ENCODE measurements at regions not wholly inside any gene's neighbourhood (a gene's known extent, or its start where the extent isn't known, plus 50 kb on each side); places are given as distances from the start of the nearest gene placed in this dataset.

DNA sequence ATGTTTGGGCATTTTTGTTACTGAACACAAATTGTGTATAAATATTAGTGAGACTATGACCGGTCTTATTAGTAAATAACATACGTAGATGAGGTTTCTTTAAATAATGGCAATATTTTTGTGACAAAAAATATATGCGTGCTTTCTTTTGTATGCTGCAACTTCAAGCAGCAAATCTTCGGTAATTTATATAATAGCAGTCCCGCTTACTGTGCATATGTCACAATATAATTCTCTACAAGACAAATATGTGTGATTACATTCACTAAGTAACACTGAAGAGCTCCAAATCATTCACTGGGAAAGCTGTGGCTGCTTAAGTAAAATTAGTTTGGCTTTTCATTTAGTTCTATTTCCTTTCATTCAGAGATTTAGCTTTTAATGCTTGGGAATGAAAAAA lies 376.0 kb downstream of the CYLC2 start:
- dilution Hi-C loops (cut with MboI; ENCODE audit: extremely low pct_ligation_motif_present, low sequenced_read_pairs): no loop called here
- no peak for DNase-seq (ENCODE audit: low read depth, low spot score)

DNA sequence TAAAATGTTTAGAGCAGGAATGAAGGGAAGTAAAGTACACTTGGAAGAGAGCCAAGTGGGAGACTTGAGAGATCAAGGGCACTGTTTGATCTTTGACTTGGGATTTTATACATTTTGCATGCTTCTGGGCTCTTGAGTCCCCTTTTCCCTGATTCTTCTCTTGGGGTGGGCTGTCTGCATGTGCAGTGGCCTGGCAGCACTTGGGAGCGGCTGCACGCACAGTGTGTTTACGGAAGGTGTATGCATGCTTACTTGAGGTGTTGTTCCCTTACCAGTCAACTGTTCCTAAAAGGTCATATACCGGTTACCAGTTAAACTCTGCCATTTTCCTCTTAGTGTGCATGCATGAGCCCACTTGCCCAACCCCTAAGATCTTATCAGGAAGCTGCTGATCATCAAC lies 377.7 kb downstream of the CYLC2 start:
- Histone ChIP-seq H3K4me1 (ENCODE audit: control insufficient read depth, extremely low read depth, insufficient read depth, low read length) (no peaks in the 10 kb centered on the region), H3K9ac (ENCODE audit: control insufficient read depth, extremely low read depth, insufficient read depth, low read length) (no peak overlapping the region), H3K9me1 (ENCODE audit: control insufficient read depth, extremely low read depth, insufficient read depth, low read length) (no peaks in the 10 kb centered on the region), H3K27ac (ENCODE audit: control insufficient read depth, insufficient read depth, low read length) (no peak overlapping the region), H3K36me3 (ENCODE audit: control insufficient read depth in 2 of 2, extremely low read depth in 1 of 2, insufficient read depth in 2 of 2, low read length in 2 of 2) (no peaks in the 10 kb centered on the region), H4K20me1 (ENCODE audit: control insufficient read depth, extremely low read depth, insufficient read depth, low read length) (no peaks in the 10 kb centered on the region), H3K79me2 (ENCODE audit: control insufficient read depth, insufficient read depth, low read length) (no peaks in the 10 kb centered on the region), H3K4me2 (ENCODE audit: control insufficient read depth, extremely low read depth, insufficient read depth, low read depth, low read length) (no peak overlapping the region), H2AFZ (ENCODE audit: control insufficient read depth, low read length) (no peak overlapping the region), H3K9me3 (ENCODE audit: control insufficient read depth, low read depth, low read length) (no peaks in the 10 kb centered on the region), H3K4me3 (ENCODE audit: control insufficient read depth in 2 of 3, extremely low read depth in 1 of 3, insufficient read depth in 2 of 3, low read depth in 1 of 3, low read length in 3 of 3) (no peak overlapping the region), H3K27me3 (ENCODE audit: control insufficient read depth, extremely low read depth, insufficient read depth, low read length) (no peaks in the 10 kb centered on the region)
- FAIRE-seq (no peak), DNase-seq (ENCODE audit: low read depth, low spot score) (no peak)
- dilution Hi-C loops (cut with MboI; ENCODE audit: extremely low pct_ligation_motif_present, low sequenced_read_pairs): no loop called here
- TF ChIP-seq EZH2 (IDR thresholded peaks at IDR 0.05; ENCODE audit: low read length): no peak
- TF ChIP-seq, protein P1, sequence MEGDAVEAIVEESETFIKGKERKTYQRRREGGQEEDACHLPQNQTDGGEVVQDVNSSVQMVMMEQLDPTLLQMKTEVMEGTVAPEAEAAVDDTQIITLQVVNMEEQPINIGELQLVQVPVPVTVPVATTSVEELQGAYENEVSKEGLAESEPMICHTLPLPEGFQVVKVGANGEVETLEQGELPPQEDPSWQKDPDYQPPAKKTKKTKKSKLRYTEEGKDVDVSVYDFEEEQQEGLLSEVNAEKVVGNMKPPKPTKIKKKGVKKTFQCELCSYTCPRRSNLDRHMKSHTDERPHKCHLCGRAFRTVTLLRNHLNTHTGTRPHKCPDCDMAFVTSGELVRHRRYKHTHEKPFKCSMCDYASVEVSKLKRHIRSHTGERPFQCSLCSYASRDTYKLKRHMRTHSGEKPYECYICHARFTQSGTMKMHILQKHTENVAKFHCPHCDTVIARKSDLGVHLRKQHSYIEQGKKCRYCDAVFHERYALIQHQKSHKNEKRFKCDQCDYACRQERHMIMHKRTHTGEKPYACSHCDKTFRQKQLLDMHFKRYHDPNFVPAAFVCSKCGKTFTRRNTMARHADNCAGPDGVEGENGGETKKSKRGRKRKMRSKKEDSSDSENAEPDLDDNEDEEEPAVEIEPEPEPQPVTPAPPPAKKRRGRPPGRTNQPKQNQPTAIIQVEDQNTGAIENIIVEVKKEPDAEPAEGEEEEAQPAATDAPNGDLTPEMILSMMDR (optimal IDR thresholded peaks at IDR 0.05 in 1 of 3, IDR thresholded peaks at IDR 0.05 in 1 of 3, conservative IDR thresholded peaks at IDR 0.05 in 1 of 3; ENCODE audit: extremely low read depth in 1 of 3, insufficient read depth in 2 of 3, low read length in 3 of 3): no peak

More for the DNA sequence above, 376.0 kb downstream of the CYLC2 start:
- Histone ChIP-seq H3K9me3 (ENCODE audit: control insufficient read depth, low read depth, low read length) (no peaks in the 10 kb centered on the region), H3K9me1 (ENCODE audit: control insufficient read depth, extremely low read depth, insufficient read depth, low read length) (no peaks in the 10 kb centered on the region), H3K4me2 (ENCODE audit: control insufficient read depth, extremely low read depth, insufficient read depth, low read depth, low read length) (no peak overlapping the region), H3K79me2 (ENCODE audit: control insufficient read depth, insufficient read depth, low read length) (no peaks in the 10 kb centered on the region), H3K27me3 (ENCODE audit: control insufficient read depth, extremely low read depth, insufficient read depth, low read length) (no peaks in the 10 kb centered on the region), H4K20me1 (ENCODE audit: control insufficient read depth, extremely low read depth, insufficient read depth, low read length) (no peaks in the 10 kb centered on the region), H3K36me3 (ENCODE audit: control insufficient read depth in 2 of 2, extremely low read depth in 1 of 2, insufficient read depth in 2 of 2, low read length in 2 of 2) (no peaks in the 10 kb centered on the region), H3K27ac (ENCODE audit: control insufficient read depth, insufficient read depth, low read length) (no peak overlapping the region), H3K4me1 (ENCODE audit: control insufficient read depth, extremely low read depth, insufficient read depth, low read length) (no peaks in the 10 kb centered on the region), H3K4me3 (ENCODE audit: control insufficient read depth in 2 of 3, extremely low read depth in 1 of 3, insufficient read depth in 2 of 3, low read depth in 1 of 3, low read length in 3 of 3) (no peak overlapping the region), H2AFZ (ENCODE audit: control insufficient read depth, low read length) (no peak overlapping the region), H3K9ac (ENCODE audit: control insufficient read depth, extremely low read depth, insufficient read depth, low read length) (no peak overlapping the region)
- TF ChIP-seq, protein P1 (optimal IDR thresholded peaks at IDR 0.05 in 1 of 3, IDR thresholded peaks at IDR 0.05 in 1 of 3, conservative IDR thresholded peaks at IDR 0.05 in 1 of 3; ENCODE audit: extremely low read depth in 1 of 3, insufficient read depth in 2 of 3, low read length in 3 of 3): no peak
- TF ChIP-seq EZH2 (IDR thresholded peaks at IDR 0.05; ENCODE audit: low read length): no peak
- no peak for FAIRE-seq

Measured in keratinocyte (primary cell).